ENCODE measurements at regions not wholly inside any gene's neighbourhood (a gene's known extent, or its start where the extent isn't known, plus 50 kb on each side); places are given as distances from the start of the nearest gene placed in this dataset.

DNA sequence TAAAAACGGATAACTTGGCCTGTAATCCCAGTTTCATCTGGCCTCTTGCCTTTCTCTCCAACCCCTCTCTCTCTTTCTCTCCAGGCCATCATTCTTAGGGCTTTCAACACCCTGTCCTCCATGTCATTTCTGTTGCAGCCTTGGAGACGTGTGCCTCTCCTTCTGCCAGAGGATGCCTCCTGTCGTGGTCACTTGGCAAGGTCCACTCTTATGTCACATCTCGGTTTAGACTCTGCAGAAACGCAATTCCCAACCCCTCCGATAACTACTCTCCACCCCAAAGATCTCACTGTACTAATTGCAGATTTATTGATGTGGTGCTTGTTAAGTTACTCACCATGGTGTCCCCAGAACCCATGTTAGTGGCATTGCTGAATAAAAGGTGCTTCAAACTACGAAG lies 787.3 kb upstream of the RBFOX1 start:
- ATAC-seq (no peak), DNase-seq (ENCODE audit: low spot score) (no peak)
- Mint-ChIP-seq H3K9me3 (no peaks in the 10 kb centered on the region), H3K4me3 (no peak overlapping the region), H3K27ac (no peak overlapping the region), H3K36me3 (ENCODE audit: low read depth) (no peaks in the 10 kb centered on the region), H3K4me1 (no peaks in the 10 kb centered on the region), H3K27me3 (ENCODE audit: insufficient read depth, low read depth, poor library complexity) (no peaks in the 10 kb centered on the region)
- Histone ChIP-seq H4K20me1 (replicated peaks; ENCODE audit: insufficient read depth) (no peaks in the 10 kb centered on the region), H3K36me3 (ENCODE audit: insufficient read depth) (no peaks in the 10 kb centered on the region), H2AFZ (no peak overlapping the region), H3K27me3 (ENCODE audit: insufficient read depth) (no peaks in the 10 kb centered on the region), H3F3A (replicated peaks; ENCODE audit: low read depth) (no peaks in the 10 kb centered on the region), H3K4me2 (no peak overlapping the region), H3K79me2 (replicated peaks; ENCODE audit: insufficient read depth) (no peaks in the 10 kb centered on the region), H3K4me3 (no peak overlapping the region), H3K9me2 (ENCODE audit: insufficient read depth) (0 out of 2 replicates have a peak, but pooled peaks cover 4% of the 10 kb centered on the region), H3K4me1 (ENCODE audit: insufficient read depth) (no peaks in the 10 kb centered on the region), H3K27ac (ENCODE audit: low read depth) (no peak overlapping the region)
- TF ChIP-seq ZNF462 (CRISPR knock-in tag; IDR thresholded peaks at IDR 0.05) (no peak), ZNF331 (CRISPR knock-in tag; IDR thresholded peaks at IDR 0.05; ENCODE audit: low read depth) (no peak), EZH2 (IDR thresholded peaks at IDR 0.05; ENCODE audit: low read depth, unreplicated experiment) (no peak), POLR2AphosphoS5 (IDR thresholded peaks at IDR 0.05; ENCODE audit: low read depth) (no peak)
- TF ChIP-seq, protein P1, sequence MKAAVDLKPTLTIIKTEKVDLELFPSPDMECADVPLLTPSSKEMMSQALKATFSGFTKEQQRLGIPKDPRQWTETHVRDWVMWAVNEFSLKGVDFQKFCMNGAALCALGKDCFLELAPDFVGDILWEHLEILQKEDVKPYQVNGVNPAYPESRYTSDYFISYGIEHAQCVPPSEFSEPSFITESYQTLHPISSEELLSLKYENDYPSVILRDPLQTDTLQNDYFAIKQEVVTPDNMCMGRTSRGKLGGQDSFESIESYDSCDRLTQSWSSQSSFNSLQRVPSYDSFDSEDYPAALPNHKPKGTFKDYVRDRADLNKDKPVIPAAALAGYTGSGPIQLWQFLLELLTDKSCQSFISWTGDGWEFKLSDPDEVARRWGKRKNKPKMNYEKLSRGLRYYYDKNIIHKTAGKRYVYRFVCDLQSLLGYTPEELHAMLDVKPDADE (IDR thresholded peaks at IDR 0.05), result no peak

- no peak overlapping the region for H3K4me2 ChIP-seq
- H3K27me3 ChIP-seq (ENCODE audit: insufficient read depth), result no peaks in the 10 kb centered on the region
- no peak overlapping the region for H3K4me3 ChIP-seq
- H4K20me1 ChIP-seq (replicated peaks; ENCODE audit: insufficient read depth), result no peaks in the 10 kb centered on the region
- H3K9me2 ChIP-seq (ENCODE audit: insufficient read depth), result 0 out of 2 replicates have a peak, but pooled peaks cover 4% of the 10 kb centered on the region
- no peak overlapping the region for H3K27ac ChIP-seq (ENCODE audit: low read depth)
- no peaks in the 10 kb centered on the region for H3K36me3 ChIP-seq (ENCODE audit: insufficient read depth)
- ATAC-seq, result no peak; the same call in 2 of the 3 replicates
- no peak overlapping the region for H3K4me3 Mint-ChIP-seq
- H3K27ac Mint-ChIP-seq, result no peak overlapping the region
- no peaks in the 10 kb centered on the region for H3F3A ChIP-seq (replicated peaks; ENCODE audit: low read depth)
- H3K4me1 ChIP-seq (ENCODE audit: insufficient read depth), result no peaks in the 10 kb centered on the region
- no peak overlapping the region for H2AFZ ChIP-seq
- peaks cover 5% of the 10 kb centered on the region; the same call in 2 of the 3 replicates for H3K4me1 Mint-ChIP-seq
- no peaks in the 10 kb centered on the region; the same call in 2 of the 3 replicates for H3K9me3 Mint-ChIP-seq
- no peaks in the 10 kb centered on the region for H3K27me3 Mint-ChIP-seq (ENCODE audit: insufficient read depth, low read depth, poor library complexity)
- no peaks in the 10 kb centered on the region for H3K79me2 ChIP-seq (replicated peaks; ENCODE audit: insufficient read depth)
- H3K36me3 Mint-ChIP-seq (ENCODE audit: low read depth), result no peaks in the 10 kb centered on the region
- DNase-seq (ENCODE audit: low spot score), result no peak
- no peak for TF ChIP-seq STAT1 (IDR thresholded peaks at IDR 0.05; ENCODE audit: unreplicated experiment)
- TF ChIP-seq ZNF462 (CRISPR knock-in tag; IDR thresholded peaks at IDR 0.05), result no peak
Observed at GRCh38 chr16:6541267-6541666, 791.4 kb upstream of the RBFOX1 start.
